ENCODE measurements at regions not wholly inside any gene's neighbourhood (a gene's known extent, or its start where the extent isn't known, plus 50 kb on each side); places are given as distances from the start of the nearest gene placed in this dataset.
"Not testable (repeated sequence)": the region's sequence is repeated elsewhere in the genome, so short reads cannot be mapped to it uniquely, and the experiment has no call there.

- no peak for DNase-seq (ENCODE audit: low read depth in 2 of 3, low spot score in 1 of 3)
Measured at GRCh38 chr10:28188526-28188925, 114.3 kb downstream of the MPP7 start.

GRCh38 chr10:28186887-28187578, 115.8 kb downstream of the MPP7 start:
- no peak for DNase-seq (ENCODE audit: low read depth in 2 of 3, low spot score in 1 of 3)

GRCh38 chr10:28186461-28186860, 116.4 kb downstream of the MPP7 start:
- DNase-seq (ENCODE audit: low read depth in 2 of 3, low spot score in 1 of 3): no peak

GRCh38 chr10:28184810-28185209, 118.1 kb downstream of the MPP7 start:
- no peak for DNase-seq (ENCODE audit: low read depth in 2 of 3, low spot score in 1 of 3)

GRCh38 chr10:28181478-28182096, 121.3 kb downstream of the MPP7 start:
- no peak for DNase-seq (ENCODE audit: low read depth in 2 of 3, low spot score in 1 of 3)

GRCh38 chr10:28180654-28181053, 122.2 kb downstream of the MPP7 start:
- DNase-seq (ENCODE audit: low read depth in 2 of 3, low spot score in 1 of 3): no peak

GRCh38 chr10:28179743-28180099, 123.1 kb downstream of the MPP7 start:
- no peak for DNase-seq (ENCODE audit: low read depth in 2 of 3, low spot score in 1 of 3)

GRCh38 chr10:28179006-28179742, 123.7 kb downstream of the MPP7 start:
- DNase-seq (ENCODE audit: low read depth in 2 of 3, low spot score in 1 of 3): peak in 1 of 3 donors; percentile 57

GRCh38 chr10:28177944-28178637, 124.8 kb downstream of the MPP7 start:
- no peak for DNase-seq (ENCODE audit: low read depth in 2 of 3, low spot score in 1 of 3)

- DNase-seq (ENCODE audit: low read depth in 2 of 3, low spot score in 1 of 3): not testable (repeated sequence)
Measured at GRCh38 chr10:28176498-28176897, 126.4 kb downstream of the MPP7 start.

- no peak for DNase-seq (ENCODE audit: low read depth in 2 of 3, low spot score in 1 of 3)
Measured at GRCh38 chr10:28172223-28172610, 130.6 kb downstream of the MPP7 start.

- DNase-seq (ENCODE audit: low read depth in 2 of 3, low spot score in 1 of 3): no peak
Measured at GRCh38 chr10:28171468-28172222, 131.2 kb downstream of the MPP7 start.

- DNase-seq (ENCODE audit: low read depth in 2 of 3, low spot score in 1 of 3): no peak
Measured at GRCh38 chr10:28169525-28169924, 133.3 kb downstream of the MPP7 start.

GRCh38 chr10:28160866-28161405, 141.9 kb downstream of the MPP7 start:
- DNase-seq (ENCODE audit: low read depth in 2 of 3, low spot score in 1 of 3): no peak

- no peak for DNase-seq (ENCODE audit: low read depth in 2 of 3, low spot score in 1 of 3)
Measured at GRCh38 chr10:28157379-28157778, 145.5 kb downstream of the MPP7 start.

- no peak for DNase-seq (ENCODE audit: low read depth in 2 of 3, low spot score in 1 of 3)
Measured at GRCh38 chr10:28155726-28156125, 147.1 kb downstream of the MPP7 start.

- no peak for DNase-seq (ENCODE audit: low read depth in 2 of 3, low spot score in 1 of 3)
Measured at GRCh38 chr10:28151636-28152035, 151.2 kb downstream of the MPP7 start.

- no peak for DNase-seq (ENCODE audit: low read depth in 2 of 3, low spot score in 1 of 3)
Measured at GRCh38 chr10:28149746-28150145, 150.9 kb upstream of the ODAD2 start.

GRCh38 chr10:28147706-28148105, 148.8 kb upstream of the ODAD2 start:
- no peak for DNase-seq (ENCODE audit: low read depth in 2 of 3, low spot score in 1 of 3)

- no peak for DNase-seq (ENCODE audit: low read depth in 2 of 3, low spot score in 1 of 3)
Measured at GRCh38 chr10:28139138-28139537, 140.3 kb upstream of the ODAD2 start.

Data from stimulated activated CD4-positive, alpha-beta T cell treated with anti-CD3 and anti-CD28 coated beads, Interleukin-12 subunit alpha, Interleukin-12 subunit beta, amount 100 ng/mL, for 48 hours (primary cell).